ENCODE measurements at regions not wholly inside any gene's neighbourhood (a gene's known extent, or its start where the extent isn't known, plus 50 kb on each side); places are given as distances from the start of the nearest gene placed in this dataset.
"Not testable (repeated sequence)": the region's sequence is repeated elsewhere in the genome, so short reads cannot be mapped to it uniquely, and the experiment has no call there.

DNA sequence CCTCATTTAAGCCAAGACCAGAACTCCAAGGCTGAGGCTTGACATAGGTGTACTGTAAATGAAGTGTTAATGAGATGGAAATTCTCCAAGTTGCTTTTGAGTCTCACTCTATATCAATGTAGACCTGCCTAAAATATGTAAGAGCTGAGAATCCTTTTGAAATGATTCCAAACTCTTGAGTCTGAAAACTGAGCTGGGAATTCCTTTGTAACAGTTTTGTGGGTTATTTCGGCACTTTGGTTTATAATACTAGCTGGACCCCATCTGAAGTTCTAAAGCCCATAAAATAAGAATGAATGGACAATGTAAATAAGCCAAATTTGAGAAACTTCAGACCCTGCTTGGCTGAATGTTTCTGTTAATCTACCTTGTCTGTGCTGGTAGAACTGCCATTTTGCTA is 558.9 kb downstream of the TTLL7 start:
- TF ChIP-seq, protein P1, sequence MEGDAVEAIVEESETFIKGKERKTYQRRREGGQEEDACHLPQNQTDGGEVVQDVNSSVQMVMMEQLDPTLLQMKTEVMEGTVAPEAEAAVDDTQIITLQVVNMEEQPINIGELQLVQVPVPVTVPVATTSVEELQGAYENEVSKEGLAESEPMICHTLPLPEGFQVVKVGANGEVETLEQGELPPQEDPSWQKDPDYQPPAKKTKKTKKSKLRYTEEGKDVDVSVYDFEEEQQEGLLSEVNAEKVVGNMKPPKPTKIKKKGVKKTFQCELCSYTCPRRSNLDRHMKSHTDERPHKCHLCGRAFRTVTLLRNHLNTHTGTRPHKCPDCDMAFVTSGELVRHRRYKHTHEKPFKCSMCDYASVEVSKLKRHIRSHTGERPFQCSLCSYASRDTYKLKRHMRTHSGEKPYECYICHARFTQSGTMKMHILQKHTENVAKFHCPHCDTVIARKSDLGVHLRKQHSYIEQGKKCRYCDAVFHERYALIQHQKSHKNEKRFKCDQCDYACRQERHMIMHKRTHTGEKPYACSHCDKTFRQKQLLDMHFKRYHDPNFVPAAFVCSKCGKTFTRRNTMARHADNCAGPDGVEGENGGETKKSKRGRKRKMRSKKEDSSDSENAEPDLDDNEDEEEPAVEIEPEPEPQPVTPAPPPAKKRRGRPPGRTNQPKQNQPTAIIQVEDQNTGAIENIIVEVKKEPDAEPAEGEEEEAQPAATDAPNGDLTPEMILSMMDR (conservative IDR thresholded peaks at IDR 0.05): not testable (repeated sequence)
- TF ChIP-seq ZFX (IDR thresholded peaks at IDR 0.05): not testable (repeated sequence)

All from C4-2B (cell line).